AG04450 (cell line): ENCODE measurements at regions not wholly inside any gene's neighbourhood (a gene's known extent, or its start where the extent isn't known, plus 50 kb on each side); places are given as distances from the start of the nearest gene placed in this dataset.

Source experiments
- CTCF ChIA-PET: fragments of 300-600, 350-600 bp; formaldehyde crosslinking; extraction: SDS; loops from one replicate; lab custom pipeline; 2022; ENCODE audit warnings: antibody characterized with exemption, inconsistent platforms; lab: Charles Lee
- POLR2A ChIA-PET: fragments of 350-600 bp; formaldehyde crosslinking; extraction: SDS; loops from one replicate; lab custom pipeline; 2021; ENCODE audit warnings: antibody characterized with exemption, inconsistent platforms; lab: Yijun Ruan, JAX
- DNase-seq: peaks from one replicate; pipeline ENCODE4 v3.0.0-alpha.2; 2011; ENCODE audit warnings: low read depth, low spot score
- H3K27ac ChIP-seq: one replicate; pipeline ENCODE4 v1.5.1; 2012; ENCODE audit warnings: low read depth, low read length, control low read depth
- H3K27me3 ChIP-seq: one replicate; pipeline ENCODE4 v1.6.0; 2012; ENCODE audit warnings: low read length; ENCODE audit not compliant: control insufficient read depth, insufficient read depth
- H3K4me3 ChIP-seq: 2 replicates; pipeline ENCODE4 v1.5.1; 2011; ENCODE audit warnings: mild to moderate bottlenecking, low read depth, low read length, control low read depth
- H3K9me3 ChIP-seq: 2 replicates; pipeline ENCODE4 v1.5.1; 2012; ENCODE audit warnings: low read length; ENCODE audit not compliant: control insufficient read depth, insufficient read depth
- TF ChIP-seq, protein P1 (sequence below): IDR thresholded peaks from 2 replicates; pipeline ENCODE4 v1.5.1; 2011; ENCODE audit warnings: low read depth, low read length, control low read depth, inconsistent platforms

DNA sequence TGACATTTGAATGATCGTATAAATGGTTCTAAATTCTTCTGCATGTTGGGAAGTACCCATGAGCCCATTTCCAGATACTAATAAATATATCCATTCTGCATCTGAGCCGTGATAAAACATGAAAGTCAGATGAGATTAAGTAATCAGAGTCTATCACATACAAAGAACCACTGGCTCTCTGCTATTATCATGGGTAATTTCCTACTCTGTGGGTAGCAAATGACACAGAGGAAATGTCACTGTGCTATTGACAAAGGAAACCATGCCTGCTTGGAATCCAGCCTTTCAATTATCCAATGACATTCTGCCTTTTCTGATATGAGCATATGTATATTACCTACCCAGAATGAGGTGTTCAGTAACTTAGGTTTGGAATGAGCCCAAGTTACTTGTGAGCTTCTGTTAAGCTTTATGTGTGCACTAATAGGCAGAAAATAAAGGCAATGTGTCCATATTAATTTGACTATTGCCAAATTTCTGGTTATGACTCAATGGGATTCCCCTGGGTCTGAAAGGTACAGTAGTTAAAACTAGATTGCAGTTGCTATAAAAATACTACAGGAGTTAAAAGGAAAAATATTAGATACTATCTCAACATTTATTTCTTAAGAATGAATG lies 238.7 kb upstream of the KCNIP4 start:
- TF ChIP-seq, protein P1, sequence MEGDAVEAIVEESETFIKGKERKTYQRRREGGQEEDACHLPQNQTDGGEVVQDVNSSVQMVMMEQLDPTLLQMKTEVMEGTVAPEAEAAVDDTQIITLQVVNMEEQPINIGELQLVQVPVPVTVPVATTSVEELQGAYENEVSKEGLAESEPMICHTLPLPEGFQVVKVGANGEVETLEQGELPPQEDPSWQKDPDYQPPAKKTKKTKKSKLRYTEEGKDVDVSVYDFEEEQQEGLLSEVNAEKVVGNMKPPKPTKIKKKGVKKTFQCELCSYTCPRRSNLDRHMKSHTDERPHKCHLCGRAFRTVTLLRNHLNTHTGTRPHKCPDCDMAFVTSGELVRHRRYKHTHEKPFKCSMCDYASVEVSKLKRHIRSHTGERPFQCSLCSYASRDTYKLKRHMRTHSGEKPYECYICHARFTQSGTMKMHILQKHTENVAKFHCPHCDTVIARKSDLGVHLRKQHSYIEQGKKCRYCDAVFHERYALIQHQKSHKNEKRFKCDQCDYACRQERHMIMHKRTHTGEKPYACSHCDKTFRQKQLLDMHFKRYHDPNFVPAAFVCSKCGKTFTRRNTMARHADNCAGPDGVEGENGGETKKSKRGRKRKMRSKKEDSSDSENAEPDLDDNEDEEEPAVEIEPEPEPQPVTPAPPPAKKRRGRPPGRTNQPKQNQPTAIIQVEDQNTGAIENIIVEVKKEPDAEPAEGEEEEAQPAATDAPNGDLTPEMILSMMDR = no peak
- H3K27me3 ChIP-seq = no peaks in the 10 kb centered on the region
- ChIA-PET POLR2A (no interaction called here), CTCF (no interaction called here)
- DNase-seq = no peak
- no peaks in the 10 kb centered on the region for H3K9me3 ChIP-seq
- no peak overlapping the region for H3K4me3 ChIP-seq
- no peak overlapping the region for H3K27ac ChIP-seq

DNA sequence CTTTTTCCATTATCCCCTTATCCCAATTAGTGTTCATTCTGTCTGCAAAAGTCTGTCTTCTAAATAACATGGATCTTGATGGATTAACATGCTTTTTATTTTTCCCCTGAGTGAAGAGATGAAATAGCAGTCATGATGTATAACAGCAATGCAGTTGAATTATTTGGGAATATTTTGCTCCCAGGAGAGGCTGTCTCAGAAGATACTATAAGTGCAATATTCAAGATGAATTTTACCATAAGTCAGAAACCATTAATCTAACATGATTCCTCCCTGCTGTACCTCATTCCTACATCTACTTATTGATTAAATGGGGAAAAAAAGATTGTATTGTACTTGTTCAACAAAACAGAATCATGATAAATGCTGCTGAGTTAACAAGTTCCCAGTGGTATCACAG lies 233.2 kb upstream of the KCNIP4 start:
- Histone ChIP-seq H3K9me3 (peaks cover 1% of the 10 kb centered on the region; the same call in 1 of the 2 replicates), H3K4me3 (no peak overlapping the region), H3K27ac (no peak overlapping the region), H3K27me3 (no peaks in the 10 kb centered on the region)
- TF ChIP-seq, protein P1 = no peak
- ChIA-PET POLR2A (no interaction called here), CTCF (no interaction called here)
- no peak for DNase-seq

DNA sequence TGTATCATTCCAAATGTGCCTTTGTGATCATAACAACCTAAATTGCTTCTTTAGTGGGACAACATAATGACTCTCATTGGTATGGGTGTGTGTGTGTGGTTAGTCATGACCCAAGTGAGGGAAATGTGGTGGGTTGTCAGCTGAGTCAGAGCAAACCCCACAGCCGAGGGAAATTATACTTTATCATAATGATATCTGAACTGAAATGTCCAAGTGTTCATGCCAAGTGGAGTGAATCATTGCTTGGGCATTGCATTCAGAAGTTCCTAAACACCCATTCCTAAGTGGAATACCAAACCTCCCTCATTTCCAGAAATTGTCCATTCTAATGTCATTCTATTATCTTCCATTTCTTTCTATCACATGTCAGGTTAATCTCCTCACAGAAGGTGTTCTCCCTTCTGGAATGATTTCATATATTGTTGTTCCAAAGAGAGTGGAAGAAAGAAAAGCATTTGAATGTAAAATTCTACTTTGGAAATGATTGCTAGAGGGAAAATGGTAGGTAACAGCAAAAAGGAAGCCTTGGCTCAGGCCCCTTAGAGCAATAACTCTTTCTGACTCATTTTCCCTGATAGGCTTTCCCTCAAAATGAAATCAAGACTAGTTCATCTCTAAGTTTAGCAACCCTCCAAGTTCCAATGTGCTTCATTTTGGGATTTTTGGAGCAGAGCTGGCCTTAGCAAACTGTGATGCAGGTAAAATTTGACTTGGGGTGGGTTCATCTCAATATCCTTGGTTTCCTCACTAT lies 230.7 kb upstream of the KCNIP4 start:
- TF ChIP-seq, protein P1 = no peak
- ChIA-PET POLR2A (no interaction called here), CTCF (no interaction called here)
- no peaks in the 10 kb centered on the region for H3K27me3 ChIP-seq
- no peak overlapping the region for H3K27ac ChIP-seq
- DNase-seq = peak; percentile 20
- H3K4me3 ChIP-seq = no peak overlapping the region
- peaks cover 7% of the 10 kb centered on the region; the same call in 1 of the 2 replicates for H3K9me3 ChIP-seq

DNA sequence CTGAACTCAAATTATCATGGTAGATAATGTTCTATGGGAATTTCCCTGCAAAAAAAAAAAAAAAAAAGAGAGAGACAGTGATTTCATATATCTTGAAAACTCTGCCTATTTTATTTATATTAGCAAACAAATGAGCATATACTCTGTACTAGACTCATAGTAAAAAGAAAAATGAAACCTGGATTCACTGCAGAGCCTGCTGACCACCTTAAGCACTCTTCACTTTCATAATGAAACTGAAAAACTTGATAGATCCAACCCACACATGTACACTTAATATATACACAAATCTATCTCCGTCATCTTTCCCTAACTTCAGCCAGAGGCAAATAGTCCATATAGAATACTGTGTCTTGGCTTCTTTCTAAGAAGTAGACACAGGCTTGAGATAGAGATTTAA lies 226.1 kb upstream of the KCNIP4 start:
- peaks cover 7% of the 10 kb centered on the region; the same call in 1 of the 2 replicates for H3K9me3 ChIP-seq
- POLR2A ChIA-PET = no interaction called here
- no peaks in the 10 kb centered on the region for H3K27me3 ChIP-seq
- CTCF ChIA-PET = no interaction called here
- DNase-seq = no peak
- no peak overlapping the region for H3K27ac ChIP-seq
- TF ChIP-seq, protein P1 = no peak
- H3K4me3 ChIP-seq = no peak overlapping the region

DNA sequence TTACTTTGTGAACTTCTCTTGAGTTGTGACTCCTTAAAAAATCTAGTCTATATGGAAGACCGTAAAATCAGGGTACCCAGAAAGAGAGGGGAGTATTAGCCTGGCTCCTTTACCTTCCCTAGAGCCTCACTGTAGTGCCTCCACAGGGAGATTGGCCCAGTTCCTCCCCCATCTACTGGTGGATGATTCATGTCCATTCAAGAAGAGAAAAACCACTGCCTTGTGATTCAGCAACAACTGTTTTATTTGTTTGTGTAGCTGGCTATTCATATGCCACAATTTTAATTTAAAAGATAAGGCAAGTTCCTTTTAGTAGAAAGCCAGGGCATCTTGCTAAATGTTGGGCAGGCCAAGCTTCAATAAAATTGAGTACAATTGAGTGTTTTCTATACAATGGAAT lies 221.8 kb upstream of the KCNIP4 start:
- no peaks in the 10 kb centered on the region for H3K9me3 ChIP-seq
- no peak overlapping the region for H3K27ac ChIP-seq
- DNase-seq = no peak
- CTCF ChIA-PET = no interaction called here
- H3K4me3 ChIP-seq = no peak overlapping the region
- no peaks in the 10 kb centered on the region for H3K27me3 ChIP-seq
- POLR2A ChIA-PET = no interaction called here
- TF ChIP-seq, protein P1 = no peak
